Spleen (tissue), 11 donors: ENCODE measurements at regions not wholly inside any gene's neighbourhood (a gene's known extent, or its start where the extent isn't known, plus 50 kb on each side); places are given as distances from the start of the nearest gene placed in this dataset.
A peak's percentile ranks its signal among the peaks of the same experiment; 100 is the strongest.

Experiments
- DNase-seq: peaks from one replicate; pipeline ENCODE4 v3.0.0-alpha.2; 2020
- H3K27ac ChIP-seq, 8 donors: fragments of 200-600 bp; sonication (generic) in 7 of 8; 1 replicate in 4 of 8; 2 replicates in 4 of 8; pipeline versions ENCODE4 v1.5.0 to v1.8.0; 2016 to 2021; ENCODE audit warnings: inconsistent platforms in 4 of 8, mild to moderate bottlenecking in 4 of 8, moderate library complexity in 1 of 8
- H3K27me3 ChIP-seq, 7 donors: fragments of 200-600 bp; sonication (generic) in 6 of 7; replicated peaks in 1 of 7; 1 replicate in 4 of 7; 2 replicates in 3 of 7; pipeline versions ENCODE4 v1.5.0 to v1.8.0; 2016 to 2021; ENCODE audit warnings: inconsistent platforms in 3 of 7, mild to moderate bottlenecking in 1 of 7
- H3K36me3 ChIP-seq, 6 donors: fragments of 200-600 bp; sonication (generic) in 5 of 6; 1 replicate in 4 of 6; 2 replicates in 2 of 6; pipeline versions ENCODE4 v1.5.0 to v1.8.0; 2016 to 2021; ENCODE audit warnings: inconsistent platforms in 2 of 6
- H3K4me1 ChIP-seq, 6 donors: fragments of 200-600 bp; sonication (generic) in 5 of 6; 1 replicate in 3 of 6; 2 replicates in 3 of 6; pipeline versions ENCODE4 v1.5.0 to v1.8.0; 2016 to 2021; ENCODE audit warnings: inconsistent platforms in 3 of 6
- H3K4me3 ChIP-seq, 8 donors: fragments of 200-600 bp; sonication (generic) in 7 of 8; 1 replicate in 4 of 8; 2 replicates in 4 of 8; pipeline versions ENCODE4 v1.5.0 to v1.8.0; 2016 to 2021; ENCODE audit warnings: inconsistent platforms in 4 of 8, mild to moderate bottlenecking in 4 of 8, moderate library complexity in 2 of 8
- H3K9me3 ChIP-seq, 8 donors: fragments of 200-600 bp; sonication (generic) in 7 of 8; 1 replicate in 4 of 8; 2 replicates in 4 of 8; pipeline versions ENCODE4 v1.5.0 to v1.8.0; 2016 to 2021; ENCODE audit warnings: inconsistent platforms in 4 of 8
- CTCF ChIP-seq, 11 experiments: fragments of 200-600 bp in 7 of 11; fragments of 450-650 bp in 4 of 11; sonication (generic) in 4 of 11; IDR thresholded peaks in 8 of 11; conservative IDR thresholded peaks in 3 of 11; 1 replicate in 7 of 11; 2 replicates in 4 of 11; pipeline versions ENCODE4 v1.4.0 to v1.8.0; 2016 to 2021; ENCODE audit warnings: antibody characterized with exemption in 11 of 11, inconsistent platforms in 4 of 11, mild to moderate bottlenecking in 1 of 11
- POLR2A ChIP-seq, 3 donors: fragments of 450-650 bp; IDR thresholded peaks; one replicate each; pipeline ENCODE4 v1.5.1; 2017; ENCODE audit warnings: antibody characterized with exemption in 3 of 3, mild to moderate bottlenecking in 1 of 3
- POLR2AphosphoS5 ChIP-seq, 3 donors: sonication (generic); formaldehyde crosslinking; IDR thresholded peaks; one replicate each; pipeline ENCODE4 v1.5.1; 2017; ENCODE audit warnings: antibody characterized with exemption in 3 of 3
- WGBS, 5 donors: extraction: QIAGEN DNeasy Blood & Tissue Kit in 3 of 5; methylation state at CpG; one replicate each; pipeline versions ENCODE4 v1.1.5 to v1.1.7; 2013 to 2018; 5-methylcytosine and 5-hydroxymethylcytosine counted together
- intact Hi-C: fragments of 100-400 bp; cut with DNase I; formaldehyde crosslinking; loops from one replicate; pipeline ENCODE4 v1.15.0; 2023; ENCODE audit warnings: low total_unique reads
- donor health status: healthy with polysubstance abuse.
- donor health status: DM: no; HTN: no; CAD: no; lungs with moderate emphysema.
- donor health status: DM: no; HTN: no; CAD: no.
- donor health status: Bipolar disorder and iron deficiency.
- donor health status: healthy.
- donor health status: DM: no; HTN: no; CAD: no.
- donor health status: DM: yes; HTN: yes; CAD: no.

GRCh38 chr19:46546194-46546896 is 50.7 kb upstream of the PNMA8B start:
- H3K4me3 ChIP-seq = peak overlapping the region in 5 of 8 donors; percentile 4 to 59 (median 22)

DNA sequence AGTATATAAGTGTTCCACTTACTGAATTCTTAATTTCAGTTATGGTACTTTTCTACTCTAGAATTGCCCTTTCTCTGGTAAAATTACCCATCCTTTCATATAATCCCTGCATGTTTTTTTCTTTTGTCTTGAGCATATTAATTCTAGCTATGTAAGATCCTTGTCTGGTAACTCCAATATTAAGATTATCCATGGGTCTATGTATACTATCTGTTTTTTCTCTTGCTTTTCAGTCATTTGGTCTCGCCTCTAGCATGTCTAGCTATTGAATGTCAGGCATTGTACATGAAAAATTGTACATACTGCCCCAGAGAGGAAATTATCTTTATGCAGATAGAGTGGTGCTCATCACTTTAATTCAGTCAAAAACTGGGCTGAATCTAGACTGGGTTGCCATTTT is 50.4 kb upstream of the CALM3 start:
- H3K36me3 ChIP-seq = no peaks in the 10 kb centered on the region
- peaks cover 0 to 40% (median 23%) of the 10 kb centered on the region in 8 donors for H3K9me3 ChIP-seq
- no peak for DNase-seq
- no peak for TF ChIP-seq CTCF (IDR thresholded peaks at IDR 0.05 in 8 of 11, conservative IDR thresholded peaks at IDR 0.05 in 3 of 11)
- TF ChIP-seq POLR2A (IDR thresholded peaks at IDR 0.05) = no peak
- TF ChIP-seq POLR2AphosphoS5 (IDR thresholded peaks at IDR 0.05) = no peak
- 85 to 89% (median 89%) methylated on average over 1 of the region's 1 CpG for WGBS, 5 donors
- H3K27me3 ChIP-seq = no peaks in the 10 kb centered on the region
- no peak overlapping the region for H3K27ac ChIP-seq
- peaks cover 0 to 9% (median 0%) of the 10 kb centered on the region in 6 donors for H3K4me1 ChIP-seq
- intact Hi-C loops = no loop called here
- no peak overlapping the region for H3K4me3 ChIP-seq

More at GRCh38 chr19:46546194-46546896, 50.7 kb upstream of the PNMA8B start:
- peak overlapping the region in 1 of 8 donors; percentile 36 for H3K27ac ChIP-seq
- DNase-seq = peak; percentile 73
- H3K9me3 ChIP-seq = peaks cover 0 to 32% (median 22%) of the 10 kb centered on the region in 8 donors
- intact Hi-C loops = no loop called here
- WGBS, 5 donors = 55 to 78% (median 62%) methylated on average over 7 of the region's 7 CpGs
- H3K27me3 ChIP-seq = no peaks in the 10 kb centered on the region
- TF ChIP-seq POLR2AphosphoS5 (IDR thresholded peaks at IDR 0.05) (peak in 1 of 3 donors; percentile 13), POLR2A (IDR thresholded peaks at IDR 0.05) (no peak), CTCF (IDR thresholded peaks at IDR 0.05 in 8 of 11, conservative IDR thresholded peaks at IDR 0.05 in 3 of 11) (no peak)
- no peaks in the 10 kb centered on the region for H3K36me3 ChIP-seq
- H3K4me1 ChIP-seq = peaks cover 0 to 18% (median 6%) of the 10 kb centered on the region in 6 donors

GRCh38 chr19:46551164-46551563 is 50.0 kb upstream of the CALM3 start:
- Histone ChIP-seq H3K4me1 (peaks cover 0 to 6% (median 0%) of the 10 kb centered on the region in 6 donors), H3K27me3 (no peaks in the 10 kb centered on the region), H3K36me3 (no peaks in the 10 kb centered on the region), H3K9me3 (peaks cover 0 to 40% (median 23%) of the 10 kb centered on the region in 8 donors), H3K27ac (no peak overlapping the region), H3K4me3 (no peak overlapping the region)
- DNase-seq = no peak
- intact Hi-C loops = no loop called here
- TF ChIP-seq CTCF (IDR thresholded peaks at IDR 0.05 in 8 of 11, conservative IDR thresholded peaks at IDR 0.05 in 3 of 11) (no peak), POLR2AphosphoS5 (IDR thresholded peaks at IDR 0.05) (no peak), POLR2A (IDR thresholded peaks at IDR 0.05) (no peak)
